GM06990 (cell line): ENCODE measurements at regions not wholly inside any gene's neighbourhood (a gene's known extent, or its start where the extent isn't known, plus 50 kb on each side); places are given as distances from the start of the nearest gene placed in this dataset.

Experiments used
- DNase-seq: peaks from one replicate; pipeline ENCODE4 v3.0.0-alpha.2; 2011; ENCODE audit not compliant: insufficient read length; ENCODE audit errors: extremely low read depth
- H3K27me3 ChIP-seq: replicated peaks from 2 replicates; pipeline ENCODE4 v1.6.0; 2011; ENCODE audit warnings: low read length; ENCODE audit not compliant: control insufficient read depth, insufficient read depth
- H3K36me3 ChIP-seq: 2 replicates; pipeline ENCODE4 v1.5.1; 2011; ENCODE audit warnings: low read length; ENCODE audit not compliant: control insufficient read depth, insufficient read depth
- H3K4me3 ChIP-seq: replicated peaks from 2 replicates; pipeline ENCODE4 v1.5.1; 2011; ENCODE audit warnings: low read depth, mild to moderate bottlenecking, control low read depth, low read length
- TF ChIP-seq, protein P1 (sequence below): IDR thresholded peaks from 2 replicates; pipeline ENCODE4 v1.5.1; 2011; ENCODE audit warnings: low read length, control low read depth, mild to moderate bottlenecking, inconsistent platforms; ENCODE audit not compliant: insufficient read depth, poor library complexity, severe bottlenecking

GRCh38 chr5:61755726-61756222, 423.7 kb downstream of the ZSWIM6 start:
- TF ChIP-seq, protein P1, sequence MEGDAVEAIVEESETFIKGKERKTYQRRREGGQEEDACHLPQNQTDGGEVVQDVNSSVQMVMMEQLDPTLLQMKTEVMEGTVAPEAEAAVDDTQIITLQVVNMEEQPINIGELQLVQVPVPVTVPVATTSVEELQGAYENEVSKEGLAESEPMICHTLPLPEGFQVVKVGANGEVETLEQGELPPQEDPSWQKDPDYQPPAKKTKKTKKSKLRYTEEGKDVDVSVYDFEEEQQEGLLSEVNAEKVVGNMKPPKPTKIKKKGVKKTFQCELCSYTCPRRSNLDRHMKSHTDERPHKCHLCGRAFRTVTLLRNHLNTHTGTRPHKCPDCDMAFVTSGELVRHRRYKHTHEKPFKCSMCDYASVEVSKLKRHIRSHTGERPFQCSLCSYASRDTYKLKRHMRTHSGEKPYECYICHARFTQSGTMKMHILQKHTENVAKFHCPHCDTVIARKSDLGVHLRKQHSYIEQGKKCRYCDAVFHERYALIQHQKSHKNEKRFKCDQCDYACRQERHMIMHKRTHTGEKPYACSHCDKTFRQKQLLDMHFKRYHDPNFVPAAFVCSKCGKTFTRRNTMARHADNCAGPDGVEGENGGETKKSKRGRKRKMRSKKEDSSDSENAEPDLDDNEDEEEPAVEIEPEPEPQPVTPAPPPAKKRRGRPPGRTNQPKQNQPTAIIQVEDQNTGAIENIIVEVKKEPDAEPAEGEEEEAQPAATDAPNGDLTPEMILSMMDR, result no peak
- DNase-seq, result no peak
- no peak overlapping the region for H3K4me3 ChIP-seq
- no peaks in the 10 kb centered on the region for H3K27me3 ChIP-seq
- no peaks in the 10 kb centered on the region for H3K36me3 ChIP-seq

GRCh38 chr5:61758711-61759110, 426.7 kb downstream of the ZSWIM6 start:
- DNase-seq, result no peak
- H3K36me3 ChIP-seq, result no peaks in the 10 kb centered on the region
- H3K4me3 ChIP-seq, result no peak overlapping the region
- TF ChIP-seq, protein P1, result no peak
- no peaks in the 10 kb centered on the region for H3K27me3 ChIP-seq

- no peak for DNase-seq
- Histone ChIP-seq H3K36me3 (no peaks in the 10 kb centered on the region), H3K27me3 (no peaks in the 10 kb centered on the region; the same call in 1 of the 2 replicates), H3K4me3 (no peak overlapping the region)
- TF ChIP-seq, protein P1, result no peak
Observed at GRCh38 chr5:61765471-61765870, 433.4 kb downstream of the ZSWIM6 start.

DNA sequence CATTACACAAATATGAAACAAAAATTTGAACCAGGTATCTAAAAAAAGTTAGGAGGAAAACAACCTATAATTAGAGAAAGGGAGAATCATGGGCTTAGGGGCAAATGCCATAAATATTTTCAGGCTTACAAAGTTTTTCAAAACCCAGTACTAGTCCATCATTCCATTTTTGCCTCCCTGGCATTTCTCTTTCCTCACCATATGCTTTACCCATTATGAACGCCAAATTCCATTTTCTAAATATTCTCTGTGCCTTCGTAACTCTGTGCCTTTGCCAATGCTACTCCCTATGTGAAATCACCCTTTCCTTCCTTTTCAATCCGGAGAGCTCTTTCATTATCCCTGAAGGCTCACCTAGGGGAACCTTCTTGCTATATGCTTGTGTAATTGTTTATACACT, 434.1 kb downstream of the ZSWIM6 start:
- Histone ChIP-seq H3K4me3 (no peak overlapping the region), H3K36me3 (no peaks in the 10 kb centered on the region), H3K27me3 (no peaks in the 10 kb centered on the region; the same call in 1 of the 2 replicates)
- TF ChIP-seq, protein P1, result no peak
- no peak for DNase-seq

GRCh38 chr5:61767231-61768080, 435.4 kb downstream of the ZSWIM6 start:
- no peak overlapping the region for H3K4me3 ChIP-seq
- TF ChIP-seq, protein P1, result no peak
- no peaks in the 10 kb centered on the region for H3K36me3 ChIP-seq
- no peaks in the 10 kb centered on the region; the same call in 1 of the 2 replicates for H3K27me3 ChIP-seq
- DNase-seq, result no peak
